ENCODE measurements at regions not wholly inside any gene's neighbourhood (a gene's known extent, or its start where the extent isn't known, plus 50 kb on each side); places are given as distances from the start of the nearest gene placed in this dataset.

DNA sequence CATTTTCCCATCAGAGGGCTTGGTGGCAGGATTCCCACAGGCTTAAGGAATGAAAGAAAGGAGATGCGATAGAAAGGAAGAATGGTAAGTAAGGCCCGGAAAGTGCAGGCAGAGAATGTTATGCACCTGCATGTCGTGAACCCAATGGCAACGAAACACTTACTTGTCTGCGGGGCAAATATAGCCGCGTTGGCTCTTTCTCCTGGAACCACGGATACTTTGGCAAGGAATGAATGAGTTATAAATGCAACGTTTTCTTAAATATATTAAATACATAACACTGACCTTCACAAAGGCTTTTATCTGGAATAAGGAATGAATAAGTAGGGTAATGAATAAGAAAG is 192.1 kb downstream of the KATNAL1 start:
- TF ChIP-seq ARNT (IDR thresholded peaks at IDR 0.05), result no peak
- TF ChIP-seq NFIC (IDR thresholded peaks at IDR 0.05), result no peak
- TF ChIP-seq, protein P1, sequence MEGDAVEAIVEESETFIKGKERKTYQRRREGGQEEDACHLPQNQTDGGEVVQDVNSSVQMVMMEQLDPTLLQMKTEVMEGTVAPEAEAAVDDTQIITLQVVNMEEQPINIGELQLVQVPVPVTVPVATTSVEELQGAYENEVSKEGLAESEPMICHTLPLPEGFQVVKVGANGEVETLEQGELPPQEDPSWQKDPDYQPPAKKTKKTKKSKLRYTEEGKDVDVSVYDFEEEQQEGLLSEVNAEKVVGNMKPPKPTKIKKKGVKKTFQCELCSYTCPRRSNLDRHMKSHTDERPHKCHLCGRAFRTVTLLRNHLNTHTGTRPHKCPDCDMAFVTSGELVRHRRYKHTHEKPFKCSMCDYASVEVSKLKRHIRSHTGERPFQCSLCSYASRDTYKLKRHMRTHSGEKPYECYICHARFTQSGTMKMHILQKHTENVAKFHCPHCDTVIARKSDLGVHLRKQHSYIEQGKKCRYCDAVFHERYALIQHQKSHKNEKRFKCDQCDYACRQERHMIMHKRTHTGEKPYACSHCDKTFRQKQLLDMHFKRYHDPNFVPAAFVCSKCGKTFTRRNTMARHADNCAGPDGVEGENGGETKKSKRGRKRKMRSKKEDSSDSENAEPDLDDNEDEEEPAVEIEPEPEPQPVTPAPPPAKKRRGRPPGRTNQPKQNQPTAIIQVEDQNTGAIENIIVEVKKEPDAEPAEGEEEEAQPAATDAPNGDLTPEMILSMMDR (IDR thresholded peaks at IDR 0.05 in 2 of 3, conservative IDR thresholded peaks at IDR 0.05 in 1 of 3; ENCODE audit: insufficient read depth in 2 of 3, low read depth in 1 of 3, low read length in 3 of 3), result 0 out of 6 replicates have a peak, but pooled peaks of 1 of the 3 experiments have one; percentile 6
- no peak for TF ChIP-seq ZBTB8A (IDR thresholded peaks at IDR 0.05; ENCODE audit: partially characterized antibody)
- TF ChIP-seq, protein P2, sequence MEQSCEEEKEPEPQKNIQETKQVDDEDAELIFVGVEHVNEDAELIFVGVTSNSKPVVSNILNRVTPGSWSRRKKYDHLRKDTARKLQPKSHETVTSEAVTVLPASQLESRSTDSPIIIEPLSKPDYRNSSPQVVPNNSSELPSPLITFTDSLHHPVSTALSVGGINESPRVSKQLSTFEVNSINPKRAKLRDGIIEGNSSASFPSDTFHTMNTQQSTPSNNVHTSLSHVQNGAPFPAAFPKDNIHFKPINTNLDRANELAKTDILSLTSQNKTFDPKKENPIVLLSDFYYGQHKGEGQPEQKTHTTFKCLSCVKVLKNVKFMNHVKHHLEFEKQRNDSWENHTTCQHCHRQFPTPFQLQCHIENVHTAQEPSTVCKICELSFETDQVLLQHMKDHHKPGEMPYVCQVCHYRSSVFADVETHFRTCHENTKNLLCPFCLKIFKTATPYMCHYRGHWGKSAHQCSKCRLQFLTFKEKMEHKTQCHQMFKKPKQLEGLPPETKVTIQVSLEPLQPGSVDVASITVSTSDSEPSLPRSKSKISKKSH (CRISPR knock-in tag; IDR thresholded peaks at IDR 0.05), result no peak
- no peak for TF ChIP-seq ELF1 (tag; IDR thresholded peaks at IDR 0.05)
- TF ChIP-seq FOS (IDR thresholded peaks at IDR 0.05; ENCODE audit: extremely low read depth, insufficient read length), result no peak
- TF ChIP-seq ZNF274 (IDR thresholded peaks at IDR 0.05; ENCODE audit: borderline replicate concordance, low read depth, low read length), result no peak
- TF ChIP-seq TAF1 (IDR thresholded peaks at IDR 0.05; ENCODE audit: control insufficient read depth, extremely low read depth, insufficient read depth, low read length, severe bottlenecking), result no peak
- TF ChIP-seq SIN3B (IDR thresholded peaks at IDR 0.05; ENCODE audit: low read depth), result no peak
- TF ChIP-seq FOXA1 (IDR thresholded peaks at IDR 0.05; ENCODE audit: borderline replicate concordance), result no peak
